HG03159 (cell line): ENCODE measurements at regions not wholly inside any gene's neighbourhood (a gene's known extent, or its start where the extent isn't known, plus 50 kb on each side); places are given as distances from the start of the nearest gene placed in this dataset.
"Not testable (repeated sequence)": the region's sequence is repeated elsewhere in the genome, so short reads cannot be mapped to it uniquely, and the experiment has no call there.

ENCODE experiments used
- ATAC-seq: cut with Tn5 transposase; IDR thresholded peaks from one replicate; pipeline ENCODE4 v1.9.1; 2021; ENCODE audit warnings: mild to moderate bottlenecking, moderate library complexity; ENCODE audit not compliant: unreplicated experiment

GRCh38 chr3:125697126-125697525 is 101.8 kb upstream of the OSBPL11 start:
- not testable (repeated sequence) for ATAC-seq

- not testable (repeated sequence) for ATAC-seq
Observed at GRCh38 chr3:125697979-125698640, 102.8 kb upstream of the OSBPL11 start.

- ATAC-seq, result no peak
Observed at GRCh38 chr3:125715651-125716050, 120.4 kb upstream of the OSBPL11 start.

GRCh38 chr3:125732151-125732550 is 136.9 kb upstream of the OSBPL11 start:
- ATAC-seq, result not testable (repeated sequence)

- not testable (repeated sequence) for ATAC-seq
Observed at GRCh38 chr3:125741991-125742718, 146.9 kb upstream of the OSBPL11 start.

- ATAC-seq, result not testable (repeated sequence)
Observed at GRCh38 chr3:125742845-125743244, 147.5 kb upstream of the OSBPL11 start.

GRCh38 chr3:125757050-125757449 is 161.8 kb upstream of the OSBPL11 start:
- not testable (repeated sequence) for ATAC-seq

- not testable (repeated sequence) for ATAC-seq
Observed at GRCh38 chr3:125758641-125759130, 163.4 kb upstream of the OSBPL11 start.

- not testable (repeated sequence) for ATAC-seq
Observed at GRCh38 chr3:125762601-125763000, 167.3 kb upstream of the OSBPL11 start.

- not testable (repeated sequence) for ATAC-seq
Observed at GRCh38 chr3:125766285-125766826, 171.1 kb upstream of the OSBPL11 start.

GRCh38 chr3:125766931-125767330 is 171.6 kb upstream of the OSBPL11 start:
- not testable (repeated sequence) for ATAC-seq

- no peak for ATAC-seq
Observed at GRCh38 chr3:125767641-125768040, 172.3 kb upstream of the OSBPL11 start.

- ATAC-seq, result not testable (repeated sequence)
Observed at GRCh38 chr3:125768821-125769220, 173.5 kb upstream of the OSBPL11 start.

- ATAC-seq, result not testable (repeated sequence)
Observed at GRCh38 chr3:125771506-125771905, 176.2 kb upstream of the OSBPL11 start.

GRCh38 chr3:125774433-125775034 is 179.2 kb upstream of the OSBPL11 start:
- not testable (repeated sequence) for ATAC-seq

- not testable (repeated sequence) for ATAC-seq
Observed at GRCh38 chr3:125775106-125775505, 179.8 kb upstream of the OSBPL11 start.

- not testable (repeated sequence) for ATAC-seq
Observed at GRCh38 chr3:125775606-125776294, 180.5 kb upstream of the OSBPL11 start.

- ATAC-seq, result not testable (repeated sequence)
Observed at GRCh38 chr3:125779276-125779675, 184.0 kb upstream of the OSBPL11 start.

- ATAC-seq, result not testable (repeated sequence)
Observed at GRCh38 chr3:125779918-125780317, 184.6 kb upstream of the OSBPL11 start.

GRCh38 chr3:125781678-125782077 is 186.4 kb upstream of the OSBPL11 start:
- not testable (repeated sequence) for ATAC-seq

- not testable (repeated sequence) for ATAC-seq
Observed at GRCh38 chr3:125790312-125790711, 178.7 kb upstream of the ROPN1B start.
